Loucy (cell line): ENCODE measurements at regions not wholly inside any gene's neighbourhood (a gene's known extent, or its start where the extent isn't known, plus 50 kb on each side); places are given as distances from the start of the nearest gene placed in this dataset.

Experiments
- H2AFZ ChIP-seq: fragments of 200-600 bp; sonication (generic); 2 replicates; pipeline ENCODE4 v1.6.0; 2016; ENCODE audit warnings: antibody characterized with exemption, mild to moderate bottlenecking, low read length, moderate library complexity
- H3F3A ChIP-seq: fragments of 200-600 bp; 2 replicates; pipeline ENCODE4 v1.6.0; 2016; ENCODE audit warnings: antibody characterized with exemption, low read depth, mild to moderate bottlenecking
- H3K27me3 ChIP-seq: fragments of 200-600 bp; sonication (generic); 2 replicates; pipeline ENCODE4 v1.6.1; 2014; ENCODE audit warnings: low read length, mild to moderate bottlenecking; ENCODE audit not compliant: insufficient read depth, poor library complexity, severe bottlenecking
- H3K36me3 ChIP-seq: fragments of 200-600 bp; sonication (generic); 2 replicates; pipeline ENCODE4 v1.6.1; 2016; ENCODE audit warnings: low read length; ENCODE audit not compliant: insufficient read depth
- H3K4me1 ChIP-seq: fragments of 200-600 bp; sonication (generic); 2 replicates; pipeline ENCODE4 v1.5.1; 2014; ENCODE audit warnings: low read length, mild to moderate bottlenecking; ENCODE audit not compliant: insufficient read depth, poor library complexity, severe bottlenecking
- H3K4me2 ChIP-seq: fragments of 200-600 bp; sonication (generic); 2 replicates; pipeline ENCODE4 v1.6.0; 2014; ENCODE audit warnings: antibody characterized with exemption, low read length, low read depth, mild to moderate bottlenecking; ENCODE audit not compliant: poor library complexity, severe bottlenecking
- H3K4me3 ChIP-seq: fragments of 200-600 bp; sonication (generic); 2 replicates; pipeline ENCODE4 v1.5.1; 2014; ENCODE audit warnings: low read length, mild to moderate bottlenecking, mixed read lengths; ENCODE audit not compliant: poor library complexity, severe bottlenecking
- H3K79me2 ChIP-seq: fragments of 200-600 bp; sonication (generic); 2 replicates; pipeline ENCODE4 v1.6.1; 2014; ENCODE audit warnings: low read length; ENCODE audit not compliant: insufficient read depth
- H3K9ac ChIP-seq: fragments of 200-600 bp; sonication (generic); 2 replicates; pipeline ENCODE4 v1.6.0; 2014; ENCODE audit warnings: mild to moderate bottlenecking, low read depth, low read length, moderate library complexity; ENCODE audit not compliant: poor library complexity, severe bottlenecking
- H3K9me2 ChIP-seq: fragments of 200-600 bp; sonication (generic); replicated peaks from 2 replicates; pipeline ENCODE4 v1.6.1; 2016; ENCODE audit warnings: low read depth, low read length, mixed read lengths
- H3K9me3 ChIP-seq: fragments of 200-600 bp; sonication (generic); 2 replicates; pipeline ENCODE4 v1.6.1; 2014; ENCODE audit warnings: mild to moderate bottlenecking, antibody characterized with exemption, low read length, low read depth; ENCODE audit not compliant: insufficient read depth
- H4K20me1 ChIP-seq: fragments of 200-600 bp; sonication (generic); 2 replicates; pipeline ENCODE4 v1.6.0; 2014; ENCODE audit warnings: antibody characterized with exemption, low read length, mild to moderate bottlenecking; ENCODE audit not compliant: insufficient read depth, poor library complexity, severe bottlenecking
- CTCF ChIP-seq: fragments of 200-600 bp; sonication (generic); conservative IDR thresholded peaks from 2 replicates; pipeline ENCODE4 v1.5.1; 2014; ENCODE audit warnings: mild to moderate bottlenecking, antibody characterized with exemption, low read length
- EZH2phosphoT487 ChIP-seq: fragments of 200-600 bp; IDR thresholded peaks from 2 replicates; pipeline ENCODE4 v1.6.1; 2018; ENCODE audit warnings: antibody characterized with exemption, mild to moderate bottlenecking, moderate library complexity, borderline replicate concordance

- Histone ChIP-seq H3K9ac (no peak overlapping the region), H3K9me2 (no peaks in the 10 kb centered on the region), H3K4me3 (no peak overlapping the region), H3K4me1 (no peaks in the 10 kb centered on the region), H4K20me1 (no peaks in the 10 kb centered on the region), H3K36me3 (no peaks in the 10 kb centered on the region), H3K27me3 (no peaks in the 10 kb centered on the region), H3K9me3 (no peaks in the 10 kb centered on the region), H3K79me2 (no peaks in the 10 kb centered on the region), H2AFZ (no peak overlapping the region), H3F3A (no peaks in the 10 kb centered on the region), H3K4me2 (no peak overlapping the region)
- no peak for TF ChIP-seq CTCF
- TF ChIP-seq EZH2phosphoT487, result no peak
Observed at GRCh38 chr2:145625111-145625510, 1105.2 kb upstream of the ZEB2 start.

- H3K36me3 ChIP-seq, result no peaks in the 10 kb centered on the region
- no peak for TF ChIP-seq EZH2phosphoT487
- no peak for TF ChIP-seq CTCF
- H2AFZ ChIP-seq, result no peak overlapping the region
- no peaks in the 10 kb centered on the region for H3K4me1 ChIP-seq
- no peaks in the 10 kb centered on the region for H3K27me3 ChIP-seq
- H3F3A ChIP-seq, result no peaks in the 10 kb centered on the region
- no peak overlapping the region for H3K4me3 ChIP-seq
- H4K20me1 ChIP-seq, result no peaks in the 10 kb centered on the region
- no peak overlapping the region for H3K4me2 ChIP-seq
- no peaks in the 10 kb centered on the region for H3K9me3 ChIP-seq
- no peaks in the 10 kb centered on the region for H3K9me2 ChIP-seq
- no peaks in the 10 kb centered on the region for H3K79me2 ChIP-seq
- no peak overlapping the region for H3K9ac ChIP-seq
Observed at GRCh38 chr2:145623136-145623535, 1103.2 kb upstream of the ZEB2 start.

- Histone ChIP-seq H3K4me3 (no peak overlapping the region), H3K9me3 (no peaks in the 10 kb centered on the region), H3K79me2 (no peaks in the 10 kb centered on the region), H3K27me3 (no peaks in the 10 kb centered on the region), H3K4me1 (no peaks in the 10 kb centered on the region), H2AFZ (no peak overlapping the region), H3K4me2 (no peak overlapping the region), H3K9me2 (no peaks in the 10 kb centered on the region), H3K9ac (no peak overlapping the region), H4K20me1 (no peaks in the 10 kb centered on the region), H3K36me3 (no peaks in the 10 kb centered on the region), H3F3A (no peaks in the 10 kb centered on the region)
- TF ChIP-seq EZH2phosphoT487 (no peak), CTCF (no peak)
Observed at GRCh38 chr2:145622285-145622684, 1102.4 kb upstream of the ZEB2 start.
